Osteocyte (in vitro differentiated cells): ENCODE measurements at regions not wholly inside any gene's neighbourhood (a gene's known extent, or its start where the extent isn't known, plus 50 kb on each side); places are given as distances from the start of the nearest gene placed in this dataset.

Source experiments
- DNase-seq: peaks from one replicate; pipeline ENCODE4 v3.0.0; 2021; ENCODE audit warnings: mixed read lengths; ENCODE audit not compliant: unreplicated experiment; ENCODE audit errors: extremely low spot score
- H3K27ac Mint-ChIP-seq: one replicate; pipeline ENCODE4 v1.8.0; 2021; ENCODE audit warnings: mild to moderate bottlenecking, mixed read lengths; ENCODE audit not compliant: unreplicated experiment
- H3K27me3 Mint-ChIP-seq: one replicate; pipeline ENCODE4 v1.8.0; 2021; ENCODE audit warnings: mixed read lengths; ENCODE audit not compliant: unreplicated experiment
- H3K36me3 Mint-ChIP-seq: one replicate; pipeline ENCODE4 v1.8.0; 2021; ENCODE audit warnings: mixed read lengths; ENCODE audit not compliant: unreplicated experiment
- H3K4me1 Mint-ChIP-seq: one replicate; pipeline ENCODE4 v1.8.0; 2021; ENCODE audit warnings: mixed read lengths; ENCODE audit not compliant: unreplicated experiment
- H3K4me3 Mint-ChIP-seq: one replicate; pipeline ENCODE4 v1.8.0; 2021; ENCODE audit warnings: mild to moderate bottlenecking, moderate library complexity, mixed read lengths; ENCODE audit not compliant: unreplicated experiment
- H3K9me3 Mint-ChIP-seq: one replicate; pipeline ENCODE4 v1.8.0; 2021; ENCODE audit warnings: mixed read lengths; ENCODE audit not compliant: unreplicated experiment
- TF ChIP-seq, protein P1 (sequence below): fragments of 200-600 bp; sonication (generic); IDR thresholded peaks from 2 replicates; pipeline ENCODE4 v1.5.0; 2021; ENCODE audit warnings: antibody characterized with exemption, mild to moderate bottlenecking, moderate library complexity

DNA sequence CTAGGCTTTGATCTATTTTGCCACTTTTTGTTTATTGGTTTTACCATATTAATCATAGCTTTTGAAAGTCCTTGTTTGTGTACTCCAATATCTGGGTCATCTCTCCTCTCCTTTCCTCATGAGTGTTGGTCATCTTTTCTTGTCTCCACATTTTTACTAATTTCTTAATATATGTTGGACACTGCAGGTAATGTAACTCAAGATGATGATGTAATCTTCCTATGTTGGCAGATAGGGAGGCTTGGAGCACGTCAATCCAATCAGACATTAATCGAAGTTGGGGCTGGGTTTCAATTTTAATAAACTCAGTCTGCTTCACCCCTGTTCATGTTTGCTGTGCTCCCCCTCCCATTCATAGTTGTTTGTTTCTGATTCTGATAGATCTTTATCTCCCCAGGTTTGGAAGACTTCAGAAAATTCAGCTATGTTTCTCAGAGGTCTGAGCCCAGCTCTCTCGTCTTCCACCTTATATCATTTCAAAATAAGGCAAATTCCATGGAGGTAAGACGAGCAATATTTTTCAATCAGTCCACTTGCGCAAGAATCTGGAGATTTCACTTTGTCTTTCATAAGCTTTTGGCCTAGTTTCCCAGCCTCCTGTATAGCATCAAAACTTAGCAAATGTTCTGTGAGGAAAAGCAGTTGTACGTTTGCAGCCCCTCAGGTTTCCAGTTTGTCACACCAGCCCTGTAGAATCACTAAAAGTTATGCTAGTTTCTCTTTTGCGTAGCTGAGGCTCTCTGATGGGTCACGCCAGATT, 504.1 kb downstream of the TMTC2 start:
- Mint-ChIP-seq H3K27me3 (peaks cover 9% of the 10 kb centered on the region), H3K36me3 (no peaks in the 10 kb centered on the region), H3K4me1 (no peaks in the 10 kb centered on the region), H3K4me3 (no peak overlapping the region), H3K27ac (no peak overlapping the region), H3K9me3 (peaks cover 4% of the 10 kb centered on the region)
- no peak for DNase-seq
- TF ChIP-seq, protein P1, sequence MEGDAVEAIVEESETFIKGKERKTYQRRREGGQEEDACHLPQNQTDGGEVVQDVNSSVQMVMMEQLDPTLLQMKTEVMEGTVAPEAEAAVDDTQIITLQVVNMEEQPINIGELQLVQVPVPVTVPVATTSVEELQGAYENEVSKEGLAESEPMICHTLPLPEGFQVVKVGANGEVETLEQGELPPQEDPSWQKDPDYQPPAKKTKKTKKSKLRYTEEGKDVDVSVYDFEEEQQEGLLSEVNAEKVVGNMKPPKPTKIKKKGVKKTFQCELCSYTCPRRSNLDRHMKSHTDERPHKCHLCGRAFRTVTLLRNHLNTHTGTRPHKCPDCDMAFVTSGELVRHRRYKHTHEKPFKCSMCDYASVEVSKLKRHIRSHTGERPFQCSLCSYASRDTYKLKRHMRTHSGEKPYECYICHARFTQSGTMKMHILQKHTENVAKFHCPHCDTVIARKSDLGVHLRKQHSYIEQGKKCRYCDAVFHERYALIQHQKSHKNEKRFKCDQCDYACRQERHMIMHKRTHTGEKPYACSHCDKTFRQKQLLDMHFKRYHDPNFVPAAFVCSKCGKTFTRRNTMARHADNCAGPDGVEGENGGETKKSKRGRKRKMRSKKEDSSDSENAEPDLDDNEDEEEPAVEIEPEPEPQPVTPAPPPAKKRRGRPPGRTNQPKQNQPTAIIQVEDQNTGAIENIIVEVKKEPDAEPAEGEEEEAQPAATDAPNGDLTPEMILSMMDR, result no peak

DNA sequence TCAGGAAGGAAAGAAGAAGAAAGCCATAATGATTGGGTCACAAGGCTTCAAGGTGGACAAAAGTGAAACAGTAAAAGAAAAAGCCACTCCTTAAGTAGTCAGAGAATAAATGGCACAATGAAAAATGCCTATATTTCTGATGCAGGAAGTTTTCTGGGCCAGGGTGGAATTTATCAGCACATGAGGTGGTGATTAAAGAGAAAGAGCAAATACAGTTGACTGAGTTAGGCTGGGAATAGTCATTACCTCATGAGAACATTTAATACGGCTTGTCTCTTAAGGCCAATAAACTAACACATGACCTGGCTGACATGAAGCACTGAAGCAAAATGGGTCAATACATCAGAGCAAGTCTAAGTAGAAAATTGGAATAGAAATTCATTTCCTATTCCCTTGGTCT, 499.7 kb downstream of the TMTC2 start:
- H3K36me3 Mint-ChIP-seq, result no peaks in the 10 kb centered on the region
- DNase-seq, result no peak
- no peak overlapping the region for H3K27ac Mint-ChIP-seq
- TF ChIP-seq, protein P1, result no peak
- H3K9me3 Mint-ChIP-seq, result no peaks in the 10 kb centered on the region
- no peak overlapping the region for H3K4me3 Mint-ChIP-seq
- H3K4me1 Mint-ChIP-seq, result no peaks in the 10 kb centered on the region
- H3K27me3 Mint-ChIP-seq, result peaks cover 11% of the 10 kb centered on the region

DNA sequence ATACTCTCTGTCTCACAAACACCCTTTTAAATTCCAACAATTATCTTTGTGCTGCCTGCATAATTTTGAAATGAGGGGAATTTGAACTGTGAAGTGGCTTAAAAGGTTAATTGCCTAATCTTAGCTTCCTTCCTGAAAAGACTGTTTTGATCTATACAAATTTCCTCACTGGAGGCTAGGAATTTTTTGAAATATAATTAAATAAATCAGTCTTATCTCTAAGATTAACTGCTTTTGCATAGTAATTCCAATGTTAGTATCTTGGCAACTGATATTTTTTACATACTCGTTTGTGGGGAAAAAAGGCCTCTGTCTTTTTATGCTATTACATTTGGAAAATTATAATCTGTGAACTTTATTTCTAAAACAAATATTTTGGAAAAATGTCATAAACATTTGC, 498.5 kb downstream of the TMTC2 start:
- TF ChIP-seq, protein P1, result no peak
- H3K9me3 Mint-ChIP-seq, result no peaks in the 10 kb centered on the region
- H3K4me3 Mint-ChIP-seq, result no peak overlapping the region
- no peak overlapping the region for H3K27ac Mint-ChIP-seq
- no peak for DNase-seq
- peaks cover 10% of the 10 kb centered on the region for H3K27me3 Mint-ChIP-seq
- H3K4me1 Mint-ChIP-seq, result no peaks in the 10 kb centered on the region
- H3K36me3 Mint-ChIP-seq, result no peaks in the 10 kb centered on the region
